B cell (primary cell): ENCODE measurements at regions not wholly inside any gene's neighbourhood (a gene's known extent, or its start where the extent isn't known, plus 50 kb on each side); places are given as distances from the start of the nearest gene placed in this dataset.

Source experiments
- CTCF ChIP-seq: fragments of 200-600 bp; IDR thresholded peaks from one replicate; pipeline ENCODE4 v1.8.0; 2022; ENCODE audit warnings: antibody characterized with exemption, mild to moderate bottlenecking
- EZH2 ChIP-seq: IDR thresholded peaks from 2 replicates; pipeline ENCODE4 v1.6.1; 2012; ENCODE audit warnings: borderline replicate concordance, low read depth, mild to moderate bottlenecking, moderate library complexity, low read length; ENCODE audit not compliant: insufficient read depth, poor library complexity, severe bottlenecking

- TF ChIP-seq EZH2 (no peak), CTCF (no peak)
Observed at GRCh38 chr5:2047341-2047927, 164.7 kb upstream of the IRX4 start.
